H9 (cell line): ENCODE measurements at regions not wholly inside any gene's neighbourhood (a gene's known extent, or its start where the extent isn't known, plus 50 kb on each side); places are given as distances from the start of the nearest gene placed in this dataset.

Source experiments
- DNase-seq: peaks from one replicate; pipeline ENCODE4 v3.0.0-alpha.2; 2017
- H2AFZ ChIP-seq: one replicate; pipeline ENCODE4 v1.6.1; 2013; ENCODE audit warnings: mild to moderate bottlenecking, low read length, control low read depth, moderate library complexity
- H2AK5ac ChIP-seq: 2 replicates; pipeline ENCODE4 v1.6.1; 2013; ENCODE audit warnings: low read length, control low read depth, mixed read lengths; ENCODE audit not compliant: insufficient read length
- H2BK120ac ChIP-seq: one replicate; pipeline ENCODE4 v1.6.1; 2013; ENCODE audit warnings: low read depth, mild to moderate bottlenecking, low read length, control low read depth, inconsistent platforms; ENCODE audit not compliant: poor library complexity, severe bottlenecking
- H2BK12ac ChIP-seq: 2 replicates; pipeline ENCODE4 v1.6.1; 2013; ENCODE audit warnings: low read length, control low read depth, mixed read lengths, low read depth; ENCODE audit not compliant: insufficient read length
- H2BK15ac ChIP-seq: 2 replicates; pipeline ENCODE4 v1.6.1; 2013; ENCODE audit warnings: low read depth, low read length, control low read depth
- H2BK20ac ChIP-seq: one replicate; pipeline ENCODE4 v1.6.1; 2013; ENCODE audit warnings: low read depth, mild to moderate bottlenecking, low read length, control low read depth, inconsistent platforms; ENCODE audit not compliant: poor library complexity, severe bottlenecking
- H2BK5ac ChIP-seq: 2 replicates; pipeline ENCODE4 v1.6.1; 2013; ENCODE audit warnings: low read length, control low read depth, mixed read lengths; ENCODE audit not compliant: insufficient read length
- H3K14ac ChIP-seq: 2 replicates; pipeline ENCODE4 v1.6.1; 2013; ENCODE audit warnings: low read length, control low read depth; ENCODE audit not compliant: insufficient read depth
- H3K18ac ChIP-seq: 2 replicates; pipeline ENCODE4 v1.6.1; 2013; ENCODE audit warnings: low read depth, mild to moderate bottlenecking, mixed read lengths, low read length, control low read depth; ENCODE audit not compliant: insufficient read length
- H3K23ac ChIP-seq: 2 replicates; pipeline ENCODE4 v1.6.1; 2013; ENCODE audit warnings: low read length, control low read depth, mixed read lengths, low read depth; ENCODE audit not compliant: insufficient read length
- H3K23me2 ChIP-seq: 2 replicates; pipeline ENCODE4 v1.6.1; 2013; ENCODE audit warnings: low read depth, mild to moderate bottlenecking, mixed read lengths, low read length, control low read depth; ENCODE audit not compliant: insufficient read length, poor library complexity, severe bottlenecking
- H3K27ac ChIP-seq: 2 replicates; pipeline ENCODE4 v1.5.1; 2013; ENCODE audit warnings: low read length, control low read depth, mixed read lengths, low read depth; ENCODE audit not compliant: insufficient read length
- H3K27me3 ChIP-seq: 2 replicates; pipeline ENCODE4 v1.6.1; 2013; ENCODE audit warnings: low read length, control low read depth, inconsistent platforms; ENCODE audit not compliant: insufficient read depth
- H3K4ac ChIP-seq: 2 replicates; pipeline ENCODE4 v1.6.1; 2013; ENCODE audit warnings: low read depth, mild to moderate bottlenecking, control low read depth, inconsistent platforms, low read length, moderate library complexity
- H3K4me1 ChIP-seq: 2 replicates; pipeline ENCODE4 v1.6.1; 2013; ENCODE audit warnings: low read length, control low read depth, inconsistent platforms; ENCODE audit not compliant: insufficient read depth
- H3K4me2 ChIP-seq: 2 replicates; pipeline ENCODE4 v1.6.1; 2013; ENCODE audit warnings: low read length, control low read depth, mixed read lengths; ENCODE audit not compliant: insufficient read length, insufficient read depth
- H3K56ac ChIP-seq: 2 replicates; pipeline ENCODE4 v1.6.1; 2013; ENCODE audit warnings: low read depth, mild to moderate bottlenecking, mixed read lengths, low read length, control low read depth; ENCODE audit not compliant: insufficient read length
- H3K79me1 ChIP-seq: 2 replicates; pipeline ENCODE4 v1.6.1; 2013; ENCODE audit warnings: low read depth, mild to moderate bottlenecking, moderate library complexity, low read length, control low read depth, inconsistent platforms; ENCODE audit not compliant: insufficient read depth, poor library complexity, severe bottlenecking
- H3K79me2 ChIP-seq: 2 replicates; pipeline ENCODE4 v1.6.1; 2013; ENCODE audit warnings: low read length, control low read depth, inconsistent platforms; ENCODE audit not compliant: insufficient read depth
- H3K9ac ChIP-seq: 2 replicates; pipeline ENCODE4 v1.6.1; 2013; ENCODE audit warnings: low read length, control low read depth, mixed read lengths; ENCODE audit not compliant: insufficient read length; ENCODE audit errors: extremely low read depth
- H3K9me3 ChIP-seq: one replicate; pipeline ENCODE4 v1.6.1; 2013; ENCODE audit warnings: low read depth, low read length, inconsistent platforms; ENCODE audit not compliant: control insufficient read depth
- H3T11ph ChIP-seq: one replicate; pipeline ENCODE4 v1.6.1; 2013; ENCODE audit warnings: mild to moderate bottlenecking, low read length, control low read depth, inconsistent platforms
- H4K20me1 ChIP-seq: one replicate; pipeline ENCODE4 v1.6.1; 2013; ENCODE audit not compliant: control insufficient read depth, insufficient read length, insufficient read depth
- H4K5ac ChIP-seq: 2 replicates; pipeline ENCODE4 v1.6.1; 2013; ENCODE audit warnings: low read depth, mild to moderate bottlenecking, mixed read lengths, low read length, control low read depth; ENCODE audit not compliant: insufficient read length
- H4K8ac ChIP-seq: replicated peaks from 2 replicates; pipeline ENCODE4 v1.6.1; 2013; ENCODE audit warnings: low read length, control low read depth, mixed read lengths, low read depth; ENCODE audit not compliant: insufficient read length
- H4K91ac ChIP-seq: 2 replicates; pipeline ENCODE4 v1.6.1; 2013; ENCODE audit warnings: low read depth, mild to moderate bottlenecking, moderate library complexity, mixed read lengths, low read length, control low read depth; ENCODE audit not compliant: insufficient read length
- H3K27ac Mint-ChIP-seq, 3 experiments: 2 replicates in 2 of 3; 3 replicates in 1 of 3; pipeline ENCODE4 v1.8.0; 2020 to 2021; ENCODE audit warnings: mixed read lengths in 3 of 3, mild to moderate bottlenecking in 1 of 3, moderate library complexity in 1 of 3
- H3K27me3 Mint-ChIP-seq: 2 replicates; pipeline ENCODE4 v1.8.0; 2021; ENCODE audit warnings: low read depth, mild to moderate bottlenecking, moderate library complexity, mixed read lengths
- H3K36me3 Mint-ChIP-seq, 3 experiments: 2 replicates in 2 of 3; 3 replicates in 1 of 3; pipeline ENCODE4 v1.8.0; 2020 to 2021; ENCODE audit warnings: low read depth in 3 of 3, mixed read lengths in 3 of 3; ENCODE audit not compliant: insufficient read depth in 1 of 3
- H3K4me1 Mint-ChIP-seq, 2 experiments: 2 replicates each; pipeline ENCODE4 v1.8.0; 2020; ENCODE audit warnings: mixed read lengths in 2 of 2
- H3K4me3 Mint-ChIP-seq, 2 experiments: 2 replicates in 1 of 2; 3 replicates in 1 of 2; pipeline ENCODE4 v1.8.0; 2020 to 2021; ENCODE audit warnings: mild to moderate bottlenecking in 2 of 2, mixed read lengths in 2 of 2, moderate library complexity in 1 of 2
- H3K9me3 Mint-ChIP-seq, 2 experiments: 2 replicates in 1 of 2; 3 replicates in 1 of 2; pipeline ENCODE4 v1.8.0; 2020; ENCODE audit warnings: mild to moderate bottlenecking in 2 of 2, mixed read lengths in 2 of 2, moderate library complexity in 1 of 2
- WGBS: extraction: QIAGEN DNeasy Blood & Tissue Kit; methylation state at CpG from one replicate; pipeline ENCODE4 v1.1.7; 2013; ENCODE audit warnings: missing lambda C conversion rate, low lambda C conversion rate, mixed read lengths; ENCODE audit not compliant: insufficient read length; ENCODE audit errors: extremely low coverage; 5-methylcytosine and 5-hydroxymethylcytosine counted together
- TF ChIP-seq, protein P1 (sequence below): fragments of 200-600 bp; sonication (generic); conservative IDR thresholded peaks from 3 replicates; pipeline ENCODE4 v1.8.0; 2021; ENCODE audit warnings: antibody characterized with exemption, mild to moderate bottlenecking

DNA sequence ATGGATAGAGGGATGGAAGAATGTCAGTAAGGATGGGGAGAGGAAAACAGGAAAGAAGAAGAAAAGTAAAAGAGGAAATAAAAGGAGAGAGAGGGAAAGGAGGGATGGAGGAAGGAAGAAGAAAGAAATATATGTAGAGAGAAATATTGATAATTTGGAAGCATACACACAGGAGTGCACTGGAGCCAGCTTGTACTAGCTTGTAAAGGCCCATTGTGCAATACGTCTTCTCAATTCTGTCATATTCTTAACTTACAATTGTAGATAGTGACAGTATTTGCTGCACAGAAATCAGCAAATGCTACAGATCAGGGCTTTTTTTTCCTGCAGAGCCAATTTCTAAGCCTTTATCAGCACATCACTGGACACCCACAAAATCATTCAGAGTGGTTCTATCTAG lies 458.8 kb upstream of the WWC1 start:
- Histone ChIP-seq H3K9me3 (no peaks in the 10 kb centered on the region), H4K5ac (no peak overlapping the region), H2BK15ac (no peak overlapping the region), H2BK120ac (no peak overlapping the region), H3K27me3 (no peaks in the 10 kb centered on the region), H2BK5ac (no peak overlapping the region), H3K4me1 (no peaks in the 10 kb centered on the region), H3K4ac (no peak overlapping the region), H4K8ac (no peak overlapping the region), H2AK5ac (no peak overlapping the region), H2AFZ (no peak overlapping the region), H3K27ac (no peak overlapping the region), H3K23ac (no peak overlapping the region), H2BK20ac (no peak overlapping the region), H3K4me2 (no peak overlapping the region), H2BK12ac (no peak overlapping the region), H3K9ac (no peak overlapping the region), H3K14ac (no peak overlapping the region), H3K23me2 (no peaks in the 10 kb centered on the region), H3K56ac (no peak overlapping the region), H4K20me1 (no peaks in the 10 kb centered on the region), H3K79me2 (no peaks in the 10 kb centered on the region), H4K91ac (no peak overlapping the region), H3T11ph (no peak overlapping the region), H3K79me1 (no peaks in the 10 kb centered on the region), H3K18ac (no peak overlapping the region)
- no peak for DNase-seq
- Mint-ChIP-seq H3K4me3 (no peak overlapping the region), H3K27ac (no peak overlapping the region), H3K9me3 (no peaks in the 10 kb centered on the region), H3K36me3 (peaks cover 0 to 2% (median 0%) of the 10 kb centered on the region in 3 experiments; a peak in 1 of 7 replicates), H3K27me3 (no peaks in the 10 kb centered on the region; the same call in 1 of the 2 replicates), H3K4me1 (peaks cover 12 to 13% of the 10 kb centered on the region in 2 experiments)
- TF ChIP-seq, protein P1, sequence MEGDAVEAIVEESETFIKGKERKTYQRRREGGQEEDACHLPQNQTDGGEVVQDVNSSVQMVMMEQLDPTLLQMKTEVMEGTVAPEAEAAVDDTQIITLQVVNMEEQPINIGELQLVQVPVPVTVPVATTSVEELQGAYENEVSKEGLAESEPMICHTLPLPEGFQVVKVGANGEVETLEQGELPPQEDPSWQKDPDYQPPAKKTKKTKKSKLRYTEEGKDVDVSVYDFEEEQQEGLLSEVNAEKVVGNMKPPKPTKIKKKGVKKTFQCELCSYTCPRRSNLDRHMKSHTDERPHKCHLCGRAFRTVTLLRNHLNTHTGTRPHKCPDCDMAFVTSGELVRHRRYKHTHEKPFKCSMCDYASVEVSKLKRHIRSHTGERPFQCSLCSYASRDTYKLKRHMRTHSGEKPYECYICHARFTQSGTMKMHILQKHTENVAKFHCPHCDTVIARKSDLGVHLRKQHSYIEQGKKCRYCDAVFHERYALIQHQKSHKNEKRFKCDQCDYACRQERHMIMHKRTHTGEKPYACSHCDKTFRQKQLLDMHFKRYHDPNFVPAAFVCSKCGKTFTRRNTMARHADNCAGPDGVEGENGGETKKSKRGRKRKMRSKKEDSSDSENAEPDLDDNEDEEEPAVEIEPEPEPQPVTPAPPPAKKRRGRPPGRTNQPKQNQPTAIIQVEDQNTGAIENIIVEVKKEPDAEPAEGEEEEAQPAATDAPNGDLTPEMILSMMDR, result no peak
- WGBS, result no CpG with 5 or more reads among the region's 1 CpG
